Loucy (cell line): ENCODE measurements at regions not wholly inside any gene's neighbourhood (a gene's known extent, or its start where the extent isn't known, plus 50 kb on each side); places are given as distances from the start of the nearest gene placed in this dataset.

Experiments used
- H2AFZ ChIP-seq: fragments of 200-600 bp; sonication (generic); 2 replicates; pipeline ENCODE4 v1.6.0; 2016; ENCODE audit warnings: antibody characterized with exemption, mild to moderate bottlenecking, low read length, moderate library complexity
- H3F3A ChIP-seq: fragments of 200-600 bp; 2 replicates; pipeline ENCODE4 v1.6.0; 2016; ENCODE audit warnings: antibody characterized with exemption, low read depth, mild to moderate bottlenecking
- H3K27me3 ChIP-seq: fragments of 200-600 bp; sonication (generic); 2 replicates; pipeline ENCODE4 v1.6.1; 2014; ENCODE audit warnings: low read length, mild to moderate bottlenecking; ENCODE audit not compliant: insufficient read depth, poor library complexity, severe bottlenecking
- H3K36me3 ChIP-seq: fragments of 200-600 bp; sonication (generic); 2 replicates; pipeline ENCODE4 v1.6.1; 2016; ENCODE audit warnings: low read length; ENCODE audit not compliant: insufficient read depth
- H3K4me1 ChIP-seq: fragments of 200-600 bp; sonication (generic); 2 replicates; pipeline ENCODE4 v1.5.1; 2014; ENCODE audit warnings: low read length, mild to moderate bottlenecking; ENCODE audit not compliant: insufficient read depth, poor library complexity, severe bottlenecking
- H3K4me2 ChIP-seq: fragments of 200-600 bp; sonication (generic); 2 replicates; pipeline ENCODE4 v1.6.0; 2014; ENCODE audit warnings: antibody characterized with exemption, low read length, low read depth, mild to moderate bottlenecking; ENCODE audit not compliant: poor library complexity, severe bottlenecking
- H3K4me3 ChIP-seq: fragments of 200-600 bp; sonication (generic); 2 replicates; pipeline ENCODE4 v1.5.1; 2014; ENCODE audit warnings: low read length, mild to moderate bottlenecking, mixed read lengths; ENCODE audit not compliant: poor library complexity, severe bottlenecking
- H3K79me2 ChIP-seq: fragments of 200-600 bp; sonication (generic); 2 replicates; pipeline ENCODE4 v1.6.1; 2014; ENCODE audit warnings: low read length; ENCODE audit not compliant: insufficient read depth
- H3K9ac ChIP-seq: fragments of 200-600 bp; sonication (generic); 2 replicates; pipeline ENCODE4 v1.6.0; 2014; ENCODE audit warnings: mild to moderate bottlenecking, low read depth, low read length, moderate library complexity; ENCODE audit not compliant: poor library complexity, severe bottlenecking
- H3K9me2 ChIP-seq: fragments of 200-600 bp; sonication (generic); replicated peaks from 2 replicates; pipeline ENCODE4 v1.6.1; 2016; ENCODE audit warnings: low read depth, low read length, mixed read lengths
- H3K9me3 ChIP-seq: fragments of 200-600 bp; sonication (generic); 2 replicates; pipeline ENCODE4 v1.6.1; 2014; ENCODE audit warnings: mild to moderate bottlenecking, antibody characterized with exemption, low read length, low read depth; ENCODE audit not compliant: insufficient read depth
- H4K20me1 ChIP-seq: fragments of 200-600 bp; sonication (generic); 2 replicates; pipeline ENCODE4 v1.6.0; 2014; ENCODE audit warnings: antibody characterized with exemption, low read length, mild to moderate bottlenecking; ENCODE audit not compliant: insufficient read depth, poor library complexity, severe bottlenecking
- CTCF ChIP-seq: fragments of 200-600 bp; sonication (generic); conservative IDR thresholded peaks from 2 replicates; pipeline ENCODE4 v1.5.1; 2014; ENCODE audit warnings: mild to moderate bottlenecking, antibody characterized with exemption, low read length
- EZH2phosphoT487 ChIP-seq: fragments of 200-600 bp; IDR thresholded peaks from 2 replicates; pipeline ENCODE4 v1.6.1; 2018; ENCODE audit warnings: antibody characterized with exemption, mild to moderate bottlenecking, moderate library complexity, borderline replicate concordance

- Histone ChIP-seq H3K9me2 (no peaks in the 10 kb centered on the region), H3K9ac (no peak overlapping the region), H4K20me1 (no peaks in the 10 kb centered on the region), H3K79me2 (no peaks in the 10 kb centered on the region), H3K36me3 (no peaks in the 10 kb centered on the region), H3K9me3 (no peaks in the 10 kb centered on the region), H3F3A (no peaks in the 10 kb centered on the region), H3K4me1 (no peaks in the 10 kb centered on the region), H3K4me3 (no peak overlapping the region), H3K4me2 (no peak overlapping the region), H3K27me3 (peaks cover 33% of the 10 kb centered on the region), H2AFZ (no peak overlapping the region)
- TF ChIP-seq CTCF (no peak), EZH2phosphoT487 (no peak)
These were observed 108.5 kb downstream of the PTGS2 start for GRCh38 chr1:186571771-186572170.

- Histone ChIP-seq H3K36me3 (no peaks in the 10 kb centered on the region), H2AFZ (no peak overlapping the region), H3K79me2 (no peaks in the 10 kb centered on the region), H3K4me1 (no peaks in the 10 kb centered on the region), H3K9me2 (no peaks in the 10 kb centered on the region), H3K27me3 (peaks cover 41% of the 10 kb centered on the region), H3K4me3 (no peak overlapping the region), H3K4me2 (no peak overlapping the region), H4K20me1 (no peaks in the 10 kb centered on the region), H3K9me3 (no peaks in the 10 kb centered on the region), H3F3A (no peaks in the 10 kb centered on the region), H3K9ac (no peak overlapping the region)
- TF ChIP-seq CTCF (no peak), EZH2phosphoT487 (no peak)
These were observed 108.9 kb upstream of the PDC start for GRCh38 chr1:186569856-186570255.

- H2AFZ ChIP-seq = no peak overlapping the region
These were observed 107.3 kb upstream of the PDC start for GRCh38 chr1:186568221-186568620.

More at GRCh38 chr1:186568221-186568620, 107.3 kb upstream of the PDC start:
- no peaks in the 10 kb centered on the region for H4K20me1 ChIP-seq
- H3K9me2 ChIP-seq = no peaks in the 10 kb centered on the region
- no peak overlapping the region for H3K4me2 ChIP-seq
- TF ChIP-seq EZH2phosphoT487 = no peak
- no peak for TF ChIP-seq CTCF
- H3K36me3 ChIP-seq = no peaks in the 10 kb centered on the region
- no peak overlapping the region for H3K4me3 ChIP-seq
- no peaks in the 10 kb centered on the region for H3K4me1 ChIP-seq
- no peaks in the 10 kb centered on the region for H3K9me3 ChIP-seq
- H3F3A ChIP-seq = no peaks in the 10 kb centered on the region
- no peaks in the 10 kb centered on the region for H3K79me2 ChIP-seq
- H3K27me3 ChIP-seq = peaks cover 33% of the 10 kb centered on the region
- no peak overlapping the region for H3K9ac ChIP-seq
